ENCODE measurements at regions not wholly inside any gene's neighbourhood (a gene's known extent, or its start where the extent isn't known, plus 50 kb on each side); places are given as distances from the start of the nearest gene placed in this dataset.

- TF ChIP-seq EZH2 (conservative IDR thresholded peaks at IDR 0.05; ENCODE audit: low read depth, low read length): no peak
- no peak for TF ChIP-seq IKZF5 (CRISPR knock-in tag; IDR thresholded peaks at IDR 0.05)
- no peak for TF ChIP-seq CTCF (CRISPR knock-in tag; IDR thresholded peaks at IDR 0.05)
- no peak for TF ChIP-seq MNT (IDR thresholded peaks at IDR 0.05)
- no peak for TF ChIP-seq MXI1 (IDR thresholded peaks at IDR 0.05; ENCODE audit: borderline replicate concordance, low read depth, low read length)
- TF ChIP-seq SAFB2 (CRISPR knock-in tag; IDR thresholded peaks at IDR 0.05; ENCODE audit: borderline replicate concordance, low read depth): no peak
- TF ChIP-seq ZBTB33 (CRISPR knock-in tag; IDR thresholded peaks at IDR 0.05): no peak
- TF ChIP-seq PRDM15 (CRISPR knock-in tag; IDR thresholded peaks at IDR 0.05): no peak
Measured at GRCh38 chr15:91447991-91448644, 348.1 kb downstream of the SV2B start.

All from HepG2 (cell line).